Ecto neural progenitor cell (in vitro differentiated cells): ENCODE measurements at regions not wholly inside any gene's neighbourhood (a gene's known extent, or its start where the extent isn't known, plus 50 kb on each side); places are given as distances from the start of the nearest gene placed in this dataset.
A peak's percentile ranks its signal among the peaks of the same experiment; 100 is the strongest.
"Not testable (repeated sequence)": the region's sequence is repeated elsewhere in the genome, so short reads cannot be mapped to it uniquely, and the experiment has no call there.

Experiments
- DNase-seq: peaks from one replicate; pipeline ENCODE4 v3.0.0-alpha.2; 2018; ENCODE audit warnings: low spot score

- DNase-seq, result not testable (repeated sequence)
Measured at GRCh38 chr16:88246955-88247582, 135.7 kb upstream of the ZNF469 start.

DNA sequence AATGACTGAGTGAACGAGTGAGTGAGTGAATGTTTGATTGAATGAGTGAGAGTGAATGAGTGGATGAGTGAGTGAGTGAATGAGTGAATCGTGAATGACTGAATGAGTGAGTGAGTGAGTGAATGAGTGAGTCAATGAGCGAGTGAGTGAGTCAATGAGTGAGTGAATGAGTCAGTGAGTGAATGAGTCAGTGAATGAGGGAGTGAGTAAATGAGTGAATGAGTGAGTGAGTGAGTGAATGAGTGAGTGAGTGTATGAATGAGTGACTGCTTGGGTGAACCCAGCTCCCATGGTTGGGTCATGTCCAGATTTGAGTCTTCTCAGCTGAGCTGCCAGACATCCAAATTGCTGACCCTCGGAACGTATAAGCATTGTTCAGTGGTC lies 135.2 kb upstream of the ZNF469 start:
- DNase-seq, result not testable (repeated sequence)

GRCh38 chr16:88248761-88249160 lies 134.0 kb upstream of the ZNF469 start:
- not testable (repeated sequence) for DNase-seq

DNA sequence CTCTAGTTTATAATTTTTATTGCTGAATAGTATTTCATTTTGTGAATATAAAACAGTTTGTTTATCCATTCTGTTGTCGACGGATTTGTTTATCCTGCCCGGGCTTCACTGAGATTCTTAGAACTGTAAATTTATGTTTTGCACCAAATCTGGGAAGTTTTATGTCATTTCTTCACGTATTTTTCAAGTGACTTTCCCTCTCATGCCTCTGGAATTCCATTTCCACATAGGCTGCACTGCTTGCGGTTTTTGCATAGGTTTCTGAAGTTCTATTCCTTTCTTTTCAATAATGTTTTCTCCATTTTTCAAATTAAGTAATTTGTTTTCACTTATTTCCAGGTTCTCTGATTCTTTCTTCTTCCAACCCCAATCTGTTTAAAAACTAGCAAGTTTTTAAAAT lies 132.4 kb upstream of the ZNF469 start:
- not testable (repeated sequence) for DNase-seq

GRCh38 chr16:88252057-88252794 lies 130.5 kb upstream of the ZNF469 start:
- not testable (repeated sequence) for DNase-seq

- not testable (repeated sequence) for DNase-seq
Measured at GRCh38 chr16:88258141-88258540, 124.6 kb upstream of the ZNF469 start.

GRCh38 chr16:88258764-88259525 lies 123.8 kb upstream of the ZNF469 start:
- peak; percentile 66 for DNase-seq

GRCh38 chr16:88259538-88259937 lies 123.2 kb upstream of the ZNF469 start:
- not testable (repeated sequence) for DNase-seq

- not testable (repeated sequence) for DNase-seq
Measured at GRCh38 chr16:88260146-88260545, 122.6 kb upstream of the ZNF469 start.

DNA sequence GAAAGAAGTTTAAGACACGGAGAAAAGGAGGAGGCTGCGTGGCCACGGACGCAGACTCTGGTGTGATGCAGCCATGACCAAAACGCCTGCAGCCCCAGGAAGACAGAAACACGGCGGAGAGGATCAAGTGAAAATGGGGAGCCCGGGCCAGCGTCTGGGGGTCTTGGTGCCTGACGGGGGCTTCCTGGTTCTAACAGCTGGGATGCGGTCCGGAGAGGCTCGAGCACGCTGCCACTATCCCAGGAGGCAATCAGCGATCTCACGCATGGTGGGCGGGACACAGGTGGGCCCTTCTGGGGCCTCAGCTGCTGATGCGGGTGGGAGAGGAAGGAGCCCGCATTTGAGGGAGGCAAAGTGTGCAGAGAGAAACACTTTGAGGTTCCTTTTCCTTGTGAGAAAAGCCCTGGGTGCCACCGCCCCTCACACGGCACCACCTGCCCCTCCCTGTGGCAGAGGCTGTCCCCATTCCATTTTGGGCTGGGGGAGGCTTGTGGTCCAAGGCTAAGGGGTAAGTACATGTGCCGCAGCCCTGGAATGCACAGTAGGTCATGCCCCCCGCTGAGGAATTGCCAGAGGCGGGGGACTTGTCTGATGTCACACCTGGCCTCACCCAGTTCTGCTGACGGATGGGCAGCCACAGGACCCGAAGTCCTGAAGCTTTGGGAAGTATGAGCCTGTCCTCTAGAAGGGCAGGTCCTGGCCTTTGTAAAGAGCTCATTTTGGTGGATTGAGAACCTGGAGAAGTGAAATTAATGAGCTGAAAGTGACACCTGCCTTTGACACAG lies 121.7 kb upstream of the ZNF469 start:
- not testable (repeated sequence) for DNase-seq

- DNase-seq, result not testable (repeated sequence)
Measured at GRCh38 chr16:88261814-88262605, 120.7 kb upstream of the ZNF469 start.

DNA sequence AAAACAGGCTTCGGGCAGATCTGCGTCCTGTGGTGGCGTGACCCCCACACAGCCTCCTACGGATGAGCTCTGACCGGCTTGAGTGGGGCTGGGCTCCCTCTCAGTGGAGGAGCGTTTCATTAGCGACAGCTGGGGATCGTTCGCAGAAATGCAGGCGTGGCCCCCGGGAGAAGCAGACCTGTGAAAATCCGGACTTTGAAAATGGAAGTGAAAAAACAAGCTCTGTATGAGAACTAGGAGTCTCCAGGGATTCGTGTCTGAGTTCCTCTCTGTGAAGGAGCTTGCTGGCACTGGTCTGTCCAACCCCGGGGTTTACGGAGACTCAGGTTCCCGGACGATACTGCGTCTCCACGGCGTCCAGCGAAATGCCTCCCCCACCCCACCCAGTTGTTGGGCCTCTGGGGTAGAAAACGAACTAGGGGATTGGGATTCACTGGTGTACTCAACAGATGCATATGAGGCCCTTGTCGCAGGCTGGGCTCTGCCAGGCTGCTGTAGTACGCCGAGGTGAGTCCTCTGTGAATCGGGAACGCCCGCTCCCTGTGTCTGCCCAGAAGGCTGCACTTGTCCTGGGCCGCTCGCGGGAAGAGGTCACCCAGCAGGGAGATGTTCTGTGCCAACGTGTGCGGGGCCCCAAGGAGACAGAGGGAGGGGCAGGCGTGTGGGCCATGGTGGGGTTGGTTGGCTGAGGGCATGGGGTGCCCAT lies 119.7 kb upstream of the ZNF469 start:
- DNase-seq, result not testable (repeated sequence)

DNA sequence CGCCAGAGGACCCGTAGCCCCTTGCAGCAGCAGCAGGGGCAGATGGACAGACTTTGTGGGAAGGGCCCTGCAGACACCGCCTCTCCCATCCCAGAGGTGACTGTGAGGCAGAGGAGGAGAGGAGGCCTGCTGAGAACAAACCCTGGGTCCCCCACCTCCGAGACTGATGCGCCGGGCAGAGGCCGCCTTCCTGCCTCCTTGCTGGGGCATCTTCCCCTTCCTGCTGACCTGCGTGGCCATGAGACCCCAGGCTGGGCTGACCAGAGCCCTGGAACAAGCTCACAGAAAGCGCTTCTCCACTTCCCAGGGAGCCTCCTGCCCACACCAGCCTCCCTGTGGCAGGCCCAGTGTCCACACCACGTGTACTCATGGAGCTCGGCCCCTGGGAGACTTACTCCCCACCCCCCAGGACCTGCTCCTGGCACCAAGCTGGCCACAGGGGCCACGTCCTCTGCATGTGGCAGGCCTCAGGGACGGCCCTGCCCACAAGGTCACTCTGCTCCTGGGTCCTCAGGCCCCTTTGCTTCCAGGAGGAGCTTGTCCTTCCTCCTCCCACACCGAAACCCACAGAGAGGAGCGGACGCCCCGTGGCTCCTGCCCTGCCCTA lies 119.0 kb upstream of the ZNF469 start:
- DNase-seq, result not testable (repeated sequence)

- DNase-seq, result peak; percentile 72
Measured at GRCh38 chr16:88264641-88265285, 118.0 kb upstream of the ZNF469 start.

- DNase-seq, result not testable (repeated sequence)
Measured at GRCh38 chr16:88265286-88265938, 117.3 kb upstream of the ZNF469 start.

GRCh38 chr16:88266036-88266435 lies 116.7 kb upstream of the ZNF469 start:
- DNase-seq, result not testable (repeated sequence)

GRCh38 chr16:88266935-88267551 lies 115.7 kb upstream of the ZNF469 start:
- DNase-seq, result not testable (repeated sequence)

GRCh38 chr16:88268186-88268970 lies 114.4 kb upstream of the ZNF469 start:
- DNase-seq, result not testable (repeated sequence)
